Stimulated activated CD4-positive, alpha-beta T cell treated with anti-CD3 and anti-CD28 coated beads, Interleukin-1b, Interleukin-23, amount 100 ng/mL, for 24 hours (primary cell): ENCODE measurements at regions not wholly inside any gene's neighbourhood (a gene's known extent, or its start where the extent isn't known, plus 50 kb on each side); places are given as distances from the start of the nearest gene placed in this dataset.

Source experiments
- DNase-seq, 4 experiments: peaks; one replicate each; pipeline ENCODE4 v3.0.0-alpha.2; 2020; ENCODE audit warnings: low read depth in 4 of 4, low spot score in 1 of 4

- DNase-seq = no peak
These were observed 1013.6 kb downstream of the FLRT2 start for GRCh38 chr14:86543521-86543920.

GRCh38 chr14:86541972-86542371 lies 1012.0 kb downstream of the FLRT2 start:
- no peak for DNase-seq

DNA sequence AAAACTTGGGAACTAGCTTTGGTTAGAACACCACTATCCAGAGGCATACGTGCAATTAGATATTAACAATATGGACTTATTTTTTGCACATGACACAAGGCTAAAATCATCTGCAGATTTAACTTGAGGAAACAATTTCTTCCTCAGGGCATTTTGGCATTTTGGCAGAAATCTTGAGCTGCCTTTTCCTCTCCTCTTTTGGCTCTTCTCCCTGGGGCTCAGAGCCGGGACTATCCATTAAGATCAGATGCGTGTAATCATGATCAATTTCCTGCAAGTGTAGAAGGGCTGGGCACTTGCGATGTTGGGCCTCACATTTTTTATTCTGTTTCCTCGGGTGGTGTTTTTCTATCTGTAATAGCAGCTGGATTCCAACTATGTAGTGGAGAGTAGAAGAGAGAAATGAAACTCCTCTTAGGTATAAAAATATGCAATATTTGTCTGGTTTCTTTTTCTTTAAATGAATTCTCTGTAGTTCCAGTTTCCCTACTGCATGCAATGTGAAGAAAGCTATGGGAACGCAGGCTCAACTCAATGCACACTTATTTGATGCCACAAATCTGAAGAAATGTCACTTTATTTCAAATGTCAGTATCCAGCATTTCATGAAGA lies 1010.8 kb downstream of the FLRT2 start:
- DNase-seq = no peak

DNA sequence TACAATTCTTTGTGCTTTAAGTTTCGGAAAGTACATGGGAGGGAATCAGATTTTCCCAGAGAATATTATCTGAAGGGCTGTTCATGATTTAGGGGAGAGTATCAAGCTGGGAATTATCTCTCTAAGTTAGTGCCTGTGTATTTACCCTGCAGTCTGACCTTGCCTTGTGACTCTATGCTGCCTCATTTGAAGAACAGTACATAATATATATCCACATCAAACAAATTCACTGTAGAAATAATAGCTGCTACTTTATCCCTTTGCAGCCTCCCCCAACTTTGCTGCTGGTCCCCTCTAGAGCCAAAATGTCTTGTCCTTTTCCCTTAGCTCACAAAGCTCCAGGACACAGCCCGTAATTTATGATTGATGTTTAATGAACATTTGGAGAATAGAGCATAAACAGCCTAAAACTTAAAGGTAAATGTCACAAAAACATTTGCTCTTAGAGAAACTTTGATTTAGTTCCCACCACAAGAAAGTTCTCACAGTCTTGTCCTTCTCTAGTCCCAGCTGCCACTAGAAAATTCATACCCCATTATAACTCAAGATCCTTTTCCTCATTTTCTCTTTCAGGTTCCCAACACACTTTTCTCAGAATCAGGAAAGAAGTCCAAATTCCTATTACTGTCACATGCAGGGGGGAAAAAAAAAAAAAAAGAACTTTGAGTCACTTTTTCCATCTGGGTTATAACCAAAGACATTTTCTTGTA lies 1009.6 kb downstream of the FLRT2 start:
- DNase-seq = no peak

- DNase-seq = no peak
These were observed 1003.9 kb downstream of the FLRT2 start for GRCh38 chr14:86533834-86534233.

- no peak for DNase-seq
These were observed 1002.3 kb downstream of the FLRT2 start for GRCh38 chr14:86532219-86532618.

DNA sequence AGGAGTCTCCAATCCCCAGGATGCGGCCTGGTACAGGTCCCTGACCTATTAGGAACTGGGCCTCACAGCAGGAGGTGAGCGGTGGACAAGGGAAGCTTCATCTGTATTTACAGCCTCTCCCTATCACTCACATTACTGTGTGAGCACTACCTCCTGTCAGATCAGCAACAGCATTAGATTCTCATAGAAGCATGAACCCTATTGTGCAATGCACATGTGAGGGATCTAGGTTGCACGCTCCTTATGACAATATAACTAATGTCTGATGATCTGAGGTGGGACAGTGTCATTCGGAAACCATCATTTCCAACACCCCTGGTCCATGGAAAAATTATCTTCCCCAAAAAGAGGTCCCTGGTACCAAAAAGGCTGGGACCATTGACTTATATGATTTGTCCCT lies 1000.5 kb downstream of the FLRT2 start:
- DNase-seq = no peak

GRCh38 chr14:86527312-86527711 lies 997.4 kb downstream of the FLRT2 start:
- DNase-seq = no peak

DNA sequence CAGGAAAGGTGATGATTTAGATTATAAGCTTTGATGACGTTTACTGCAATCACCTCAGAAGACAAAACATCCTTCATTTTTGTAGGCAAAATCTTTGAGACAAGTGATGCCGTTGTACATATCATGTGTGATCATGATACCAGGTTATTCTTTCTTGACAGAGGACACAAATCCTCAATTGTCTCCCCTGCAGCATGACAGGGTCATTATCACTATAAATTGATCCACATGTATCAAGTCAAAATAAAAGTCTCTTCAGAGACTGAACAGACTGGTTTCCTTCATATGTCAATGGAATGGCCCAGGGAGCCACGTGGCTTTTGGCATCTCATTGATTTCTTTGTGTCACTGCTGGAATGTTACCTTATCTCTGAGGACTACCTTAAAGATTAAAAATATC lies 995.7 kb downstream of the FLRT2 start:
- DNase-seq = no peak

GRCh38 chr14:86521843-86522242 lies 991.9 kb downstream of the FLRT2 start:
- no peak for DNase-seq

GRCh38 chr14:86521031-86521730 lies 991.2 kb downstream of the FLRT2 start:
- DNase-seq = no peak

- DNase-seq = no peak
These were observed 988.4 kb downstream of the FLRT2 start for GRCh38 chr14:86518298-86518697.

GRCh38 chr14:86515195-86515594 lies 985.3 kb downstream of the FLRT2 start:
- DNase-seq = no peak

DNA sequence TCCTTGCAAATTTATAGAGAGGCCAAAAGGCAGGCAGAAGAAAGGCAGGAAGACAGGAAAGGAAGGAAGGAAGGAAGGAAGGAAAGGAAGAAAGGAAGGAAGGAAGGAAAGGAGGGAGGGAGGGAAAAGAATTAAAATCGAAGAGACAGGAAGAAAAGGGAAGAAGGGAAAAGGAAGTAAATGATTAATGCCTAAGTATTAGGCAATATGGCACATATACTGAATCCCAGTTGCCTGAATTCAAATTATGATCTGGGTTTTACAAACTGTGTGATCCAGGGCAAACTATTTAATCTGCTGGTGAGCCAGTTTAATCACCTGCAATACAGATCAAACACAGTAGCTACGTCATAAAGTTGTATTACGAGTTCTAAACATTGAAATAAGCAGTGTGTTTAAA lies 983.6 kb downstream of the FLRT2 start:
- DNase-seq = no peak

- DNase-seq = no peak
These were observed 983.1 kb downstream of the FLRT2 start for GRCh38 chr14:86513056-86513455.

- no peak for DNase-seq
These were observed 980.5 kb downstream of the FLRT2 start for GRCh38 chr14:86510491-86510890.

DNA sequence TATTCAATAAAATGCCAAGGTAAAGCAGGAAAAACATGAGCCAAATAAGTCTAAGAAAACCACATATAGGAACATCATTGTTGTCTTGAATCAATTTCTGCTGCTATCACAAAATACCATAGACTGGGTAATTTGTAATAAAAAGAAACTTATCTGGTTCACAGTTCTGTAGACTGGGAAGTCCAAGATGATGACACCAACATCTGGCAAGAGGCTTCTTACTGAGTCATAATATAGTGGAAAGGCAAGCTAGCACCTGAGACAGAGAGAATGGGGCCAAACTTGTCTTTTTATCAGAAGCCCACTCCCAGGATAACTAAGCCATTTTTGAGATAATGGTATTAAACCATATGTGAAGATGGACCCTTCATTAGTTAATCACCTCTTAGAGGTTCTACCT lies 975.9 kb downstream of the FLRT2 start:
- DNase-seq = no peak

- DNase-seq = no peak
These were observed 971.7 kb downstream of the FLRT2 start for GRCh38 chr14:86501611-86502010.

GRCh38 chr14:86491743-86492142 lies 961.8 kb downstream of the FLRT2 start:
- DNase-seq = no peak

GRCh38 chr14:86481104-86481503 lies 951.2 kb downstream of the FLRT2 start:
- DNase-seq = no peak

GRCh38 chr14:86464341-86464740 lies 934.4 kb downstream of the FLRT2 start:
- DNase-seq = no peak

- no peak for DNase-seq
These were observed 932.3 kb downstream of the FLRT2 start for GRCh38 chr14:86462193-86462753.
